Renal cortical epithelial cell (primary cell): ENCODE measurements at regions not wholly inside any gene's neighbourhood (a gene's known extent, or its start where the extent isn't known, plus 50 kb on each side); places are given as distances from the start of the nearest gene placed in this dataset.

Experiments
- DNase-seq: peaks from one replicate; pipeline ENCODE4 v3.0.0-alpha.2; 2011; ENCODE audit warnings: low read depth

- DNase-seq = no peak
Observed at GRCh38 chr11:119473901-119474681, 51.1 kb upstream of the THY1 start.

DNA sequence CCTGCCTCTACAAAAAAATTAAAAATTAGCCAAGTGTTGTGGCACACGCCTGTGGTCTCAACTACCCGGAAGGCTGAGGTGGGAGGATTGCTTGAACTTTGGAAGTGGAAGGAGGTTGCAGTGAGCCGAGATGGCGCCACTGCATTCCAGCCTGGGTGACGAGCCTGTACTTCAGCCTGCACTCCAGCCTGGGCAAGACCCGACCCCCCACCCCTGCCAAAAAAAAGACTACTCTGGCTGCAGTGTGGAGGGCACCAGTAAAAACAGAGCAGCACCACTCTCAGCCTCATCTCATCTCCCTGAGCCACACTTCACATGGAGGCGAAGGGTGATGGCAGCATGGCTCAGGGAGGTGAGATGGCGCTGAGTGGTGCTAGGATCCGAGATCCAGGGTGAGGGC is 50.3 kb upstream of the THY1 start:
- no peak for DNase-seq

GRCh38 chr11:119472856-119473222 is 49.9 kb upstream of the THY1 start:
- no peak for DNase-seq
